H9 (cell line): ENCODE measurements at regions not wholly inside any gene's neighbourhood (a gene's known extent, or its start where the extent isn't known, plus 50 kb on each side); places are given as distances from the start of the nearest gene placed in this dataset.

Experiments
- DNase-seq: peaks from one replicate; pipeline ENCODE4 v3.0.0-alpha.2; 2017
- H2AFZ ChIP-seq: one replicate; pipeline ENCODE4 v1.6.1; 2013; ENCODE audit warnings: mild to moderate bottlenecking, low read length, control low read depth, moderate library complexity
- H2AK5ac ChIP-seq: 2 replicates; pipeline ENCODE4 v1.6.1; 2013; ENCODE audit warnings: low read length, control low read depth, mixed read lengths; ENCODE audit not compliant: insufficient read length
- H2BK120ac ChIP-seq: one replicate; pipeline ENCODE4 v1.6.1; 2013; ENCODE audit warnings: low read depth, mild to moderate bottlenecking, low read length, control low read depth, inconsistent platforms; ENCODE audit not compliant: poor library complexity, severe bottlenecking
- H2BK12ac ChIP-seq: 2 replicates; pipeline ENCODE4 v1.6.1; 2013; ENCODE audit warnings: low read length, control low read depth, mixed read lengths, low read depth; ENCODE audit not compliant: insufficient read length
- H2BK15ac ChIP-seq: 2 replicates; pipeline ENCODE4 v1.6.1; 2013; ENCODE audit warnings: low read depth, low read length, control low read depth
- H2BK20ac ChIP-seq: one replicate; pipeline ENCODE4 v1.6.1; 2013; ENCODE audit warnings: low read depth, mild to moderate bottlenecking, low read length, control low read depth, inconsistent platforms; ENCODE audit not compliant: poor library complexity, severe bottlenecking
- H2BK5ac ChIP-seq: 2 replicates; pipeline ENCODE4 v1.6.1; 2013; ENCODE audit warnings: low read length, control low read depth, mixed read lengths; ENCODE audit not compliant: insufficient read length
- H3K14ac ChIP-seq: 2 replicates; pipeline ENCODE4 v1.6.1; 2013; ENCODE audit warnings: low read length, control low read depth; ENCODE audit not compliant: insufficient read depth
- H3K18ac ChIP-seq: 2 replicates; pipeline ENCODE4 v1.6.1; 2013; ENCODE audit warnings: low read depth, mild to moderate bottlenecking, mixed read lengths, low read length, control low read depth; ENCODE audit not compliant: insufficient read length
- H3K23ac ChIP-seq: 2 replicates; pipeline ENCODE4 v1.6.1; 2013; ENCODE audit warnings: low read length, control low read depth, mixed read lengths, low read depth; ENCODE audit not compliant: insufficient read length
- H3K23me2 ChIP-seq: 2 replicates; pipeline ENCODE4 v1.6.1; 2013; ENCODE audit warnings: low read depth, mild to moderate bottlenecking, mixed read lengths, low read length, control low read depth; ENCODE audit not compliant: insufficient read length, poor library complexity, severe bottlenecking
- H3K27ac ChIP-seq: 2 replicates; pipeline ENCODE4 v1.5.1; 2013; ENCODE audit warnings: low read length, control low read depth, mixed read lengths, low read depth; ENCODE audit not compliant: insufficient read length
- H3K27me3 ChIP-seq: 2 replicates; pipeline ENCODE4 v1.6.1; 2013; ENCODE audit warnings: low read length, control low read depth, inconsistent platforms; ENCODE audit not compliant: insufficient read depth
- H3K4ac ChIP-seq: 2 replicates; pipeline ENCODE4 v1.6.1; 2013; ENCODE audit warnings: low read depth, mild to moderate bottlenecking, control low read depth, inconsistent platforms, low read length, moderate library complexity
- H3K4me1 ChIP-seq: 2 replicates; pipeline ENCODE4 v1.6.1; 2013; ENCODE audit warnings: low read length, control low read depth, inconsistent platforms; ENCODE audit not compliant: insufficient read depth
- H3K4me2 ChIP-seq: 2 replicates; pipeline ENCODE4 v1.6.1; 2013; ENCODE audit warnings: low read length, control low read depth, mixed read lengths; ENCODE audit not compliant: insufficient read length, insufficient read depth
- H3K56ac ChIP-seq: 2 replicates; pipeline ENCODE4 v1.6.1; 2013; ENCODE audit warnings: low read depth, mild to moderate bottlenecking, mixed read lengths, low read length, control low read depth; ENCODE audit not compliant: insufficient read length
- H3K79me1 ChIP-seq: 2 replicates; pipeline ENCODE4 v1.6.1; 2013; ENCODE audit warnings: low read depth, mild to moderate bottlenecking, moderate library complexity, low read length, control low read depth, inconsistent platforms; ENCODE audit not compliant: insufficient read depth, poor library complexity, severe bottlenecking
- H3K79me2 ChIP-seq: 2 replicates; pipeline ENCODE4 v1.6.1; 2013; ENCODE audit warnings: low read length, control low read depth, inconsistent platforms; ENCODE audit not compliant: insufficient read depth
- H3K9ac ChIP-seq: 2 replicates; pipeline ENCODE4 v1.6.1; 2013; ENCODE audit warnings: low read length, control low read depth, mixed read lengths; ENCODE audit not compliant: insufficient read length; ENCODE audit errors: extremely low read depth
- H3K9me3 ChIP-seq: one replicate; pipeline ENCODE4 v1.6.1; 2013; ENCODE audit warnings: low read depth, low read length, inconsistent platforms; ENCODE audit not compliant: control insufficient read depth
- H3T11ph ChIP-seq: one replicate; pipeline ENCODE4 v1.6.1; 2013; ENCODE audit warnings: mild to moderate bottlenecking, low read length, control low read depth, inconsistent platforms
- H4K20me1 ChIP-seq: one replicate; pipeline ENCODE4 v1.6.1; 2013; ENCODE audit not compliant: control insufficient read depth, insufficient read length, insufficient read depth
- H4K5ac ChIP-seq: 2 replicates; pipeline ENCODE4 v1.6.1; 2013; ENCODE audit warnings: low read depth, mild to moderate bottlenecking, mixed read lengths, low read length, control low read depth; ENCODE audit not compliant: insufficient read length
- H4K8ac ChIP-seq: replicated peaks from 2 replicates; pipeline ENCODE4 v1.6.1; 2013; ENCODE audit warnings: low read length, control low read depth, mixed read lengths, low read depth; ENCODE audit not compliant: insufficient read length
- H4K91ac ChIP-seq: 2 replicates; pipeline ENCODE4 v1.6.1; 2013; ENCODE audit warnings: low read depth, mild to moderate bottlenecking, moderate library complexity, mixed read lengths, low read length, control low read depth; ENCODE audit not compliant: insufficient read length
- H3K27ac Mint-ChIP-seq, 3 experiments: 2 replicates in 2 of 3; 3 replicates in 1 of 3; pipeline ENCODE4 v1.8.0; 2020 to 2021; ENCODE audit warnings: mixed read lengths in 3 of 3, mild to moderate bottlenecking in 1 of 3, moderate library complexity in 1 of 3
- H3K27me3 Mint-ChIP-seq: 2 replicates; pipeline ENCODE4 v1.8.0; 2021; ENCODE audit warnings: low read depth, mild to moderate bottlenecking, moderate library complexity, mixed read lengths
- H3K36me3 Mint-ChIP-seq, 3 experiments: 2 replicates in 2 of 3; 3 replicates in 1 of 3; pipeline ENCODE4 v1.8.0; 2020 to 2021; ENCODE audit warnings: low read depth in 3 of 3, mixed read lengths in 3 of 3; ENCODE audit not compliant: insufficient read depth in 1 of 3
- H3K4me1 Mint-ChIP-seq, 2 experiments: 2 replicates each; pipeline ENCODE4 v1.8.0; 2020; ENCODE audit warnings: mixed read lengths in 2 of 2
- H3K4me3 Mint-ChIP-seq, 2 experiments: 2 replicates in 1 of 2; 3 replicates in 1 of 2; pipeline ENCODE4 v1.8.0; 2020 to 2021; ENCODE audit warnings: mild to moderate bottlenecking in 2 of 2, mixed read lengths in 2 of 2, moderate library complexity in 1 of 2
- H3K9me3 Mint-ChIP-seq, 2 experiments: 2 replicates in 1 of 2; 3 replicates in 1 of 2; pipeline ENCODE4 v1.8.0; 2020; ENCODE audit warnings: mild to moderate bottlenecking in 2 of 2, mixed read lengths in 2 of 2, moderate library complexity in 1 of 2
- WGBS: extraction: QIAGEN DNeasy Blood & Tissue Kit; methylation state at CpG from one replicate; pipeline ENCODE4 v1.1.7; 2013; ENCODE audit warnings: missing lambda C conversion rate, low lambda C conversion rate, mixed read lengths; ENCODE audit not compliant: insufficient read length; ENCODE audit errors: extremely low coverage; 5-methylcytosine and 5-hydroxymethylcytosine counted together
- TF ChIP-seq, protein P1 (sequence below): fragments of 200-600 bp; sonication (generic); conservative IDR thresholded peaks from 3 replicates; pipeline ENCODE4 v1.8.0; 2021; ENCODE audit warnings: antibody characterized with exemption, mild to moderate bottlenecking

DNA sequence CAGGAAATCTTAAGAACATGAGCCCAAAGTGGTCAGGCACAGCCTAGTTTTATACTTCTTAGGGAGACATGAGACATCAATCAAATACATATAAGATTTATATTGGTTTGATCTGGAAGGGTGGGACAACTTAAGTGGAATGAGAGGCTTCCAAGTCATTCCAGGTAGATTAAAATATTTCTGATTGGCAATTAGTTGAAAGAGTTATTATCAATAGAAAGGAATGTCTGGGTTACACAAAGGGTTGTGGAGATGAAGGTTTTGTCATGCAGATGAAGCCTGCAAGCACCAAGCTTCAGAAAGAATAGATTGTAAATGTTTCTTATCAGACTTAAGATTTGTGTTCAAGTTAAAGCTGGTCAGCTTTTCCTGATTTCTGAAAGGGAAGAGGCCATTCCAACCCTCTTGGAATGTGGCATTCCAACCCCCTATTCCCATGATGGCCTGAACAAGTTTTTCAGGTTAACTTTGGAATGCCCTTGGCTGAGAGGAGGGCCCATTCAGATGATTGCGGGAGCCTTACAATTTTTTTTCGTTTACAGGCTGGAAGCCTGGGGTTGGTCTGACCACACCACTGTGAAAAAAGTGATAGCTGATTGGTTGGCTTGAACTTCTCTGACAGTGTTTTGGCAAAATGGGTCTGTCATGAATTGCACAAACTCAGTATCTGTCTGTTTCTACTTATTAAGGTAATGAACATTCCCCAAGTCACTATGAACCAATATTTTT, 245.6 kb upstream of the RAI14 start:
- Mint-ChIP-seq H3K4me1 (peaks cover 54 to 57% of the 10 kb centered on the region in 2 experiments), H3K27me3 (no peaks in the 10 kb centered on the region), H3K4me3 (peak overlapping the region; percentile 12 to 25; a peak in 1 of 5 replicates), H3K27ac (peak overlapping the region; percentile 76 to 99 (median 94)), H3K9me3 (peaks cover 14 to 39% of the 10 kb centered on the region in 2 experiments), H3K36me3 (peaks cover 0 to 37% (median 35%) of the 10 kb centered on the region in 3 experiments)
- Histone ChIP-seq H2BK20ac (no peak overlapping the region), H3K18ac (no peak overlapping the region), H4K91ac (no peak overlapping the region), H3K79me1 (no peaks in the 10 kb centered on the region), H3K27ac (peak overlapping the region; percentile 96), H3K4ac (no peak overlapping the region), H4K20me1 (no peaks in the 10 kb centered on the region), H2BK12ac (no peak overlapping the region), H3K79me2 (no peaks in the 10 kb centered on the region), H2AK5ac (no peak overlapping the region), H3K4me1 (peaks cover 7% of the 10 kb centered on the region; the same call in 1 of the 2 replicates), H2BK5ac (no peak overlapping the region), H3K4me2 (no peak overlapping the region), H3K23ac (no peak overlapping the region), H3K56ac (no peak overlapping the region), H2BK120ac (peak overlapping the region; percentile 88), H2AFZ (no peak overlapping the region), H3K27me3 (no peaks in the 10 kb centered on the region), H3T11ph (no peak overlapping the region), H3K14ac (no peak overlapping the region), H3K9me3 (peaks cover 16% of the 10 kb centered on the region), H3K23me2 (no peaks in the 10 kb centered on the region), H3K9ac (no peak overlapping the region), H2BK15ac (no peak overlapping the region), H4K8ac (no peak overlapping the region), H4K5ac (no peak overlapping the region)
- peak; percentile 50 for DNase-seq
- no CpG with 5 or more reads among the region's 2 CpGs for WGBS
- TF ChIP-seq, protein P1, sequence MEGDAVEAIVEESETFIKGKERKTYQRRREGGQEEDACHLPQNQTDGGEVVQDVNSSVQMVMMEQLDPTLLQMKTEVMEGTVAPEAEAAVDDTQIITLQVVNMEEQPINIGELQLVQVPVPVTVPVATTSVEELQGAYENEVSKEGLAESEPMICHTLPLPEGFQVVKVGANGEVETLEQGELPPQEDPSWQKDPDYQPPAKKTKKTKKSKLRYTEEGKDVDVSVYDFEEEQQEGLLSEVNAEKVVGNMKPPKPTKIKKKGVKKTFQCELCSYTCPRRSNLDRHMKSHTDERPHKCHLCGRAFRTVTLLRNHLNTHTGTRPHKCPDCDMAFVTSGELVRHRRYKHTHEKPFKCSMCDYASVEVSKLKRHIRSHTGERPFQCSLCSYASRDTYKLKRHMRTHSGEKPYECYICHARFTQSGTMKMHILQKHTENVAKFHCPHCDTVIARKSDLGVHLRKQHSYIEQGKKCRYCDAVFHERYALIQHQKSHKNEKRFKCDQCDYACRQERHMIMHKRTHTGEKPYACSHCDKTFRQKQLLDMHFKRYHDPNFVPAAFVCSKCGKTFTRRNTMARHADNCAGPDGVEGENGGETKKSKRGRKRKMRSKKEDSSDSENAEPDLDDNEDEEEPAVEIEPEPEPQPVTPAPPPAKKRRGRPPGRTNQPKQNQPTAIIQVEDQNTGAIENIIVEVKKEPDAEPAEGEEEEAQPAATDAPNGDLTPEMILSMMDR: no peak
